Gastrocnemius medialis (tissue), 4 donors: ENCODE measurements at regions not wholly inside any gene's neighbourhood (a gene's known extent, or its start where the extent isn't known, plus 50 kb on each side); places are given as distances from the start of the nearest gene placed in this dataset.
"Not testable (repeated sequence)": the region's sequence is repeated elsewhere in the genome, so short reads cannot be mapped to it uniquely, and the experiment has no call there.

ENCODE experiments used
- ATAC-seq, 2 donors: fragments of 150-250 bp; one replicate each; pipeline ENCODE4 v1.9.1; 2016
- DNase-seq, 2 donors: peaks; one replicate each; pipeline ENCODE4 v3.0.0-alpha.2; 2019
- H3K27ac ChIP-seq, 4 donors: fragments of 200-600 bp; sonication (generic); 1 replicate in 1 of 4; 2 replicates in 3 of 4; pipeline ENCODE4 v1.5.1; 2016 to 2018; ENCODE audit warnings: mild to moderate bottlenecking in 2 of 4, moderate library complexity in 1 of 4
- H3K27me3 ChIP-seq, 3 donors: fragments of 200-600 bp; sonication (generic) in 2 of 3; 1 replicate in 1 of 3; 2 replicates in 2 of 3; pipeline versions ENCODE4 v1.5.1 to v1.6.0; 2016 to 2019; ENCODE audit warnings: mild to moderate bottlenecking in 1 of 3, moderate library complexity in 1 of 3
- H3K36me3 ChIP-seq, 2 donors: fragments of 200-600 bp; sonication (generic) in 1 of 2; one replicate each; pipeline ENCODE4 v1.5.1; 2017 to 2018
- H3K4me1 ChIP-seq, 2 donors: fragments of 200-600 bp; sonication (generic) in 1 of 2; one replicate each; pipeline ENCODE4 v1.5.1; 2016 to 2017; ENCODE audit warnings: mild to moderate bottlenecking in 2 of 2
- H3K4me3 ChIP-seq, 4 donors: fragments of 200-600 bp; sonication (generic) in 3 of 4; 1 replicate in 1 of 4; 2 replicates in 3 of 4; pipeline ENCODE4 v1.5.1; 2016 to 2019; ENCODE audit warnings: mild to moderate bottlenecking in 2 of 4
- H3K9me3 ChIP-seq, 3 donors: fragments of 200-600 bp; sonication (generic) in 2 of 3; 1 replicate in 1 of 3; 2 replicates in 2 of 3; pipeline ENCODE4 v1.5.1; 2016 to 2019
- in situ Hi-C, 4 donors: fragments of 200-750 bp; cut with MboI; loops; one replicate each; pipeline versions ENCODE4 v1.15.0 to v1.8.0; 2017; ENCODE audit warnings: low sequenced_read_pairs in 4 of 4
- intact Hi-C: fragments of 100-400 bp; cut with DNase I; formaldehyde crosslinking; loops from one replicate; pipeline ENCODE4 v1.15.1; 2023; ENCODE audit warnings: low total_unique reads

- H3K27me3 ChIP-seq, intact Hi-C loops, H3K4me3 ChIP-seq, H3K27ac ChIP-seq, H3K36me3 ChIP-seq, in situ Hi-C loops, H3K9me3 ChIP-seq, DNase-seq, ATAC-seq, H3K4me1 ChIP-seq: not testable (repeated sequence)
Observed at GRCh38 chr9:42421630-42422029, 238.2 kb downstream of the SPATA31A6 start.

GRCh38 chr9:42430674-42431615 is 247.5 kb downstream of the SPATA31A6 start:
- H3K27ac ChIP-seq, H3K4me1 ChIP-seq, H3K36me3 ChIP-seq, intact Hi-C loops, in situ Hi-C loops, H3K27me3 ChIP-seq, ATAC-seq, DNase-seq, H3K4me3 ChIP-seq, H3K9me3 ChIP-seq: not testable (repeated sequence)

GRCh38 chr9:42431616-42432010 is 248.2 kb downstream of the SPATA31A6 start:
- intact Hi-C loops: not testable (repeated sequence)

GRCh38 chr9:42434844-42435714 is 251.6 kb downstream of the SPATA31A6 start:
- ATAC-seq, H3K9me3 ChIP-seq, H3K27me3 ChIP-seq, H3K4me3 ChIP-seq, H3K27ac ChIP-seq, H3K4me1 ChIP-seq, DNase-seq, H3K36me3 ChIP-seq, intact Hi-C loops, in situ Hi-C loops: not testable (repeated sequence)

More at GRCh38 chr9:42431616-42432010, 248.2 kb downstream of the SPATA31A6 start:
- H3K9me3 ChIP-seq, H3K36me3 ChIP-seq, H3K4me3 ChIP-seq, DNase-seq, H3K27me3 ChIP-seq, H3K4me1 ChIP-seq, in situ Hi-C loops, ATAC-seq, H3K27ac ChIP-seq: not testable (repeated sequence)

- H3K27ac ChIP-seq, H3K27me3 ChIP-seq, H3K36me3 ChIP-seq, in situ Hi-C loops, H3K9me3 ChIP-seq, H3K4me3 ChIP-seq, H3K4me1 ChIP-seq, ATAC-seq, intact Hi-C loops, DNase-seq: not testable (repeated sequence)
Observed at GRCh38 chr9:42435715-42436342, 252.4 kb downstream of the SPATA31A6 start.

GRCh38 chr9:42437057-42437759 is 253.7 kb downstream of the SPATA31A6 start:
- H3K9me3 ChIP-seq, intact Hi-C loops, H3K27me3 ChIP-seq, ATAC-seq, H3K36me3 ChIP-seq, DNase-seq, H3K4me3 ChIP-seq, H3K27ac ChIP-seq, H3K4me1 ChIP-seq, in situ Hi-C loops: not testable (repeated sequence)

- ATAC-seq, H3K36me3 ChIP-seq, H3K4me3 ChIP-seq, H3K27ac ChIP-seq, H3K4me1 ChIP-seq, H3K9me3 ChIP-seq, H3K27me3 ChIP-seq, DNase-seq, intact Hi-C loops, in situ Hi-C loops: not testable (repeated sequence)
Observed at GRCh38 chr9:42442680-42443079, 259.2 kb downstream of the SPATA31A6 start.

GRCh38 chr9:42443414-42443813 is 260.0 kb downstream of the SPATA31A6 start:
- H3K4me3 ChIP-seq, ATAC-seq, H3K9me3 ChIP-seq, H3K36me3 ChIP-seq, H3K27me3 ChIP-seq, intact Hi-C loops, in situ Hi-C loops, H3K27ac ChIP-seq, H3K4me1 ChIP-seq, DNase-seq: not testable (repeated sequence)

- ATAC-seq, H3K36me3 ChIP-seq, H3K27ac ChIP-seq, DNase-seq, intact Hi-C loops, H3K4me3 ChIP-seq, in situ Hi-C loops, H3K9me3 ChIP-seq, H3K27me3 ChIP-seq, H3K4me1 ChIP-seq: not testable (repeated sequence)
Observed at GRCh38 chr9:42461436-42461835, 278.0 kb downstream of the SPATA31A6 start.

- H3K9me3 ChIP-seq, DNase-seq, in situ Hi-C loops, ATAC-seq, intact Hi-C loops, H3K27ac ChIP-seq, H3K4me1 ChIP-seq, H3K36me3 ChIP-seq, H3K4me3 ChIP-seq, H3K27me3 ChIP-seq: not testable (repeated sequence)
Observed at GRCh38 chr9:42461863-42462262, 278.4 kb downstream of the SPATA31A6 start.

- intact Hi-C loops, H3K27me3 ChIP-seq, H3K4me1 ChIP-seq, DNase-seq, in situ Hi-C loops, H3K27ac ChIP-seq, H3K36me3 ChIP-seq, H3K9me3 ChIP-seq, ATAC-seq, H3K4me3 ChIP-seq: not testable (repeated sequence)
Observed at GRCh38 chr9:42463981-42464380, 280.5 kb downstream of the SPATA31A6 start.
